ENCODE measurements at regions not wholly inside any gene's neighbourhood (a gene's known extent, or its start where the extent isn't known, plus 50 kb on each side); places are given as distances from the start of the nearest gene placed in this dataset.

DNA sequence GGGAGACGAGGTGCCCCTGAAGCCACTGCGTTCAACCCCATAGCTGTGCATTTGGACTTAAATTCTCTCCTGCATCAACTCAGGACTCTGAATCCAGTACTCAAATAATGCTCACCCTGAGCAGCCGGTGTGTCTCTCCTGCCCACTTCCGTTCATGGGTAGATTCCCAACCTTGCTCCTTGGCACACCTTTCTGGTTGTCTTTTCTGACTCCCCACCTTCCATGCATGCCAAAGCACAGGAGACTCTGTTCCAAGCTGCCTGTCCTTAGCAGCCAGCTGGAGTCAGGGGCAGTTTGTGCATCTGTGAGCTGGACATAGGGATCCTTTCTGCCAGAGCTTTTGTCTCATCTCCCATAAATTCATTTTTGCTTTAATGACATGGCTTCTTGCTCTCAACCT lies 1242.5 kb downstream of the TBC1D22A start:
- Mint-ChIP-seq H3K36me3 (ENCODE audit: low read depth) (no peaks in the 10 kb centered on the region), H3K27me3 (ENCODE audit: low read depth) (peaks cover 20% of the 10 kb centered on the region), H3K4me3 (no peak overlapping the region), H3K4me1 (no peaks in the 10 kb centered on the region), H3K27ac (no peak overlapping the region), H3K9me3 (peaks cover 2% of the 10 kb centered on the region)
- TF ChIP-seq, protein P1, sequence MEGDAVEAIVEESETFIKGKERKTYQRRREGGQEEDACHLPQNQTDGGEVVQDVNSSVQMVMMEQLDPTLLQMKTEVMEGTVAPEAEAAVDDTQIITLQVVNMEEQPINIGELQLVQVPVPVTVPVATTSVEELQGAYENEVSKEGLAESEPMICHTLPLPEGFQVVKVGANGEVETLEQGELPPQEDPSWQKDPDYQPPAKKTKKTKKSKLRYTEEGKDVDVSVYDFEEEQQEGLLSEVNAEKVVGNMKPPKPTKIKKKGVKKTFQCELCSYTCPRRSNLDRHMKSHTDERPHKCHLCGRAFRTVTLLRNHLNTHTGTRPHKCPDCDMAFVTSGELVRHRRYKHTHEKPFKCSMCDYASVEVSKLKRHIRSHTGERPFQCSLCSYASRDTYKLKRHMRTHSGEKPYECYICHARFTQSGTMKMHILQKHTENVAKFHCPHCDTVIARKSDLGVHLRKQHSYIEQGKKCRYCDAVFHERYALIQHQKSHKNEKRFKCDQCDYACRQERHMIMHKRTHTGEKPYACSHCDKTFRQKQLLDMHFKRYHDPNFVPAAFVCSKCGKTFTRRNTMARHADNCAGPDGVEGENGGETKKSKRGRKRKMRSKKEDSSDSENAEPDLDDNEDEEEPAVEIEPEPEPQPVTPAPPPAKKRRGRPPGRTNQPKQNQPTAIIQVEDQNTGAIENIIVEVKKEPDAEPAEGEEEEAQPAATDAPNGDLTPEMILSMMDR (IDR thresholded peaks at IDR 0.05; ENCODE audit: unreplicated experiment in 3 of 3): no peak

DNA sequence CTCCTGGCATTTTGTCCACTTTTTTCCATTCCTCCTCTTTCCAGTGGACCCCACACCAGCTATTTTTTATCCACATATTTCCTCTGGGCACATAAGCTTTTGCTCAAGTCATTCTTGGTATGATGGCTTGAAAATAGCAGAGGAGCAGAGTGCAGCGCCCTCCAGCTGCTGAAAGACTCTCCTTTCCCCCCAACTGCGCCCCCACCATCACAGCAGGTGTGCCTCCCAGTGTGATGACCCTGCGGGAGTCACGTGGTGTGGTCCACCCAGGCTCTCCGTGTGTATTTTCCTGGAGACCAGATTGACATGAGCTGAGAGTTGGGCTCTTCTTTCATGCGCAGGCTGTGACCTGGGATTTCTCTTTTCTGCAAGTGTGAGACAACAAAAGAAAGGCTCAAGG lies 1241.6 kb downstream of the TBC1D22A start:
- Mint-ChIP-seq H3K27me3 (ENCODE audit: low read depth) (peaks cover 20% of the 10 kb centered on the region), H3K27ac (no peak overlapping the region), H3K4me3 (no peak overlapping the region), H3K9me3 (peaks cover 2% of the 10 kb centered on the region), H3K4me1 (no peaks in the 10 kb centered on the region), H3K36me3 (ENCODE audit: low read depth) (no peaks in the 10 kb centered on the region)
- TF ChIP-seq, protein P1 (IDR thresholded peaks at IDR 0.05; ENCODE audit: unreplicated experiment in 3 of 3): no peak

DNA sequence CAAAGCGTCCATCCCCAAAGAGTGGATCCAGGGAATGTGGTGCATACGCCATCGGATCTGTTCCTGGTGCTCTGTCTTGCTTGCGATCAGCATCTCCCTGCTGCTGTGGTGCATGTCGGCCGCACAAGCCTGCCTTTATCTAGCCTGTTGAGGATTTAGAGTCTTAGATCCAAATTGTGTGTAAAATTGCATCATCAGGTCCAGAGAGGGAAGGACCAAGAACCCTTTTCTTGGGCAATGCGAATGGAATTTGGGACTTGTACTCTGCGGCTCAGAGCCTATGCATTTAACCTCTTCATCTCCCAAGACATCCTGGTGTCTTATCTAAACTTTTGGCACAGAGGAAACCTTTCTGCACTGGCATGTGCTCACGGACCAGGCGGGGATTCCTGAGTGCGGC lies 1238.7 kb downstream of the TBC1D22A start:
- H3K36me3 Mint-ChIP-seq (ENCODE audit: low read depth): no peaks in the 10 kb centered on the region
- peaks cover 2% of the 10 kb centered on the region for H3K9me3 Mint-ChIP-seq
- H3K4me1 Mint-ChIP-seq: no peaks in the 10 kb centered on the region
- H3K27ac Mint-ChIP-seq: no peak overlapping the region
- TF ChIP-seq, protein P1 (IDR thresholded peaks at IDR 0.05; ENCODE audit: unreplicated experiment in 3 of 3): no peak
- no peak overlapping the region for H3K4me3 Mint-ChIP-seq
- peaks cover 33% of the 10 kb centered on the region for H3K27me3 Mint-ChIP-seq (ENCODE audit: low read depth)

DNA sequence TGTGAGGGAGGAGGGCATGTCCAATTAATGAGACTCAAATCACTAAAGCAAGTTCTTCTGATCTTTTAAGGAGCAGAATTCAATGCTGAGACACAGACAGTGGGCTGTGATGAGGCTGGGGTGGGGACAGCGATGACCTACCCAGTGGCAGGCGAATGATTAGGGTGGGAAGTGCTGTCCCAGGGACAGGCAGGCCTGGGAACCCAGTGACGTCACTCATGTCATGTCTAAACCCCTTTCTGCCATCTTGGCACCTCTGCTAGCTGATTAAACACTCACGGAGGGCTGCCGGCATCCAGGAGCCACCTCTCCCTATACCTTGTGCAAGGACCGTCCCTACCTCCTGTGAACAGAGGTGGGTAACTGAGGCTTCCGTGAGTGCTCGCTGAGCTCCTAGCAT lies 1235.2 kb downstream of the TBC1D22A start:
- Mint-ChIP-seq H3K4me3 (no peak overlapping the region), H3K36me3 (ENCODE audit: low read depth) (no peaks in the 10 kb centered on the region), H3K9me3 (peaks cover 5% of the 10 kb centered on the region), H3K4me1 (peaks cover 11% of the 10 kb centered on the region), H3K27ac (no peak overlapping the region), H3K27me3 (ENCODE audit: low read depth) (peaks cover 25% of the 10 kb centered on the region)
- TF ChIP-seq, protein P1 (IDR thresholded peaks at IDR 0.05; ENCODE audit: unreplicated experiment in 3 of 3): no peak

DNA sequence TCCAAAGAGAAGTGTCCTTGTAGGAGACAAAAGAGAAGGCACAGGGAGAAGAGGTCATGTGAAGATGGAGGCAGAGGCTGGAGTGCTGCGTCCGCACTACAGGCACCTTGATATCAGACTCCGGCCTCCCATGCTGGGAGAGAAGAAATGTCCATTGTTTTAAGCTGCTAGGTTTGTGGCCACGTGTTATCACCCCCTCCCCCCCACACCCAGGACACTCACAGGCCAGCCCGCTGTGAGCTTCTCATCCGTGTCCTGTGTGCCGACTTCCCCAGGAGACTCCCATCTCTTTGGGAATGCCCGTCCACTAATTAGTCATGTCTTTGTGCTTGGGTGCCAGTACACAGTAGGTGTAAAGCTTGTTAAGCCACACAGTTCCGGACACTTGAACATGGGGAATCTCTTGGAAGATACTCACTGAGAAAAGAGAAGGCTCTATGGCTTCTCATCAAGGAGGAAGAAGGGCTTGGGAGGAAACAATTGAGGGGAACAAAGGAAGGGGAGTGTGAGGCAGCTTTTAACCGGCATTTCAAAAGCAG lies 1234.7 kb downstream of the TBC1D22A start:
- Mint-ChIP-seq H3K36me3 (ENCODE audit: low read depth) (no peaks in the 10 kb centered on the region), H3K27me3 (ENCODE audit: low read depth) (peaks cover 25% of the 10 kb centered on the region), H3K27ac (no peak overlapping the region), H3K4me3 (no peak overlapping the region), H3K4me1 (peaks cover 11% of the 10 kb centered on the region), H3K9me3 (peaks cover 5% of the 10 kb centered on the region)
- TF ChIP-seq, protein P1 (IDR thresholded peaks at IDR 0.05; ENCODE audit: unreplicated experiment in 3 of 3): no peak

DNA sequence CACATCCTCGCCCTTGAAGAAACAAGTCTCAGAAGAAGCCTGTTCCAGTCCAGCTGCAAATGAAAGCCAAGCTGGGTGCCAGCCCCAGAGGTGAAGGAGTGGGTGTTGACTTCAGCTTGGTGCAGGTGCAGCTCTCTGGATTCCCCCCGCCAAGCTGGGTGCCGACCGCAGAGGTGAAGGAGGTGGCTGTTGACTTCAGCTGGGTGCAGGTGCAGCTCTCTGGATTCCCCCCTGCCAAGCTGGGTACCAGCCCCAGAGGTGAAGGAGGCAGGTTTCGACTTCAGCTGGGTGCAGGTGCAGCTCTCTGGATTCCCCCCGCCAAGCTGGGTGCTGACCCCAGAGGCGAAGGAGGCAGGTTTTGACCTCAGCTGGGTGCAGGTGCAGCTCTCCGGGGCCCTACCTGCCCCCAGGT lies 1234.0 kb downstream of the TBC1D22A start:
- H3K4me3 Mint-ChIP-seq: no peak overlapping the region
- H3K9me3 Mint-ChIP-seq: peaks cover 5% of the 10 kb centered on the region
- H3K27ac Mint-ChIP-seq: no peak overlapping the region
- TF ChIP-seq, protein P1 (IDR thresholded peaks at IDR 0.05; ENCODE audit: unreplicated experiment in 3 of 3): no peak
- peaks cover 11% of the 10 kb centered on the region for H3K4me1 Mint-ChIP-seq
- H3K27me3 Mint-ChIP-seq (ENCODE audit: low read depth): peaks cover 25% of the 10 kb centered on the region
- H3K36me3 Mint-ChIP-seq (ENCODE audit: low read depth): no peaks in the 10 kb centered on the region

Data from nephron (organoid).